Femur (tissue), 1 donor: ENCODE measurements at regions not wholly inside any gene's neighbourhood (a gene's known extent, or its start where the extent isn't known, plus 50 kb on each side); places are given as distances from the start of the nearest gene placed in this dataset.

Source experiments
- DNase-seq: peaks from one replicate; pipeline ENCODE4 v3.0.0-alpha.2; 2017

DNA sequence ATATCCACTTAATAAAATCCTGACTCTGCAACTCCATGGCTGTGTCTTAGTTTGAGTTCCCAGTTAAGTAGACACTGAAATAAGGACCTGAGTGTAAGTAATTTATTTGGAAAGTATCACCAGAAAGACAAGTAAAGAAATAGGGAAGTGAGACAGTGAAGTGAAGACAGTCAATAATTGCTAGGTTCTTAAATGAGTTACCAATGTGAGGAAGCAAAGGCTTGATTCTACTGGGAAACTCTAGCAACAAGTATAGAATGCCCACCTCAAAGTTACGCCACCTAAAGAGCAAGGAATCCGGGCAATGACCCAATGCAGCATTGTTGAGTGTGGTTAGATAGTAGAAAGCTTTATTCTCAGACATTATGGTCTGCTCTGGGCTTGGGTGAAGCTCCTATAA, 383.9 kb downstream of the TLR4 start:
- no peak for DNase-seq

DNA sequence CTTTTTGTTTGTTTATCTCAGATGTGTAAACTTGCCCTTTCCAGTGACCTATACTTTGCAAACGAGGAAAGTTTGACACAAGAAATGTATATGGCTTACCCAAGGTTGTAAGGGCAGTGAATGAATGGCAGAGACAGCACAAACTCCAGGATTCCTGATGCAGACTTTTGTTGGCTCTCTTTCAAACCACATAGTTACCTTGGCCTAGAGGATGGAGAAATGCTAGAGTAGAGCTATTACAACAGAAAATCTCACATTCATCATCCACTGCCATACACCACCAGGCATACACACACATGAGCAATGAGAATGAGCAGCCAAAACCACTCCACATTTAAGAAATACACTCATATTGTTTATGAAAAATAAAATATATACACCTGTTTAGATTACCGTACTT, 387.0 kb downstream of the TLR4 start:
- DNase-seq = no peak

DNA sequence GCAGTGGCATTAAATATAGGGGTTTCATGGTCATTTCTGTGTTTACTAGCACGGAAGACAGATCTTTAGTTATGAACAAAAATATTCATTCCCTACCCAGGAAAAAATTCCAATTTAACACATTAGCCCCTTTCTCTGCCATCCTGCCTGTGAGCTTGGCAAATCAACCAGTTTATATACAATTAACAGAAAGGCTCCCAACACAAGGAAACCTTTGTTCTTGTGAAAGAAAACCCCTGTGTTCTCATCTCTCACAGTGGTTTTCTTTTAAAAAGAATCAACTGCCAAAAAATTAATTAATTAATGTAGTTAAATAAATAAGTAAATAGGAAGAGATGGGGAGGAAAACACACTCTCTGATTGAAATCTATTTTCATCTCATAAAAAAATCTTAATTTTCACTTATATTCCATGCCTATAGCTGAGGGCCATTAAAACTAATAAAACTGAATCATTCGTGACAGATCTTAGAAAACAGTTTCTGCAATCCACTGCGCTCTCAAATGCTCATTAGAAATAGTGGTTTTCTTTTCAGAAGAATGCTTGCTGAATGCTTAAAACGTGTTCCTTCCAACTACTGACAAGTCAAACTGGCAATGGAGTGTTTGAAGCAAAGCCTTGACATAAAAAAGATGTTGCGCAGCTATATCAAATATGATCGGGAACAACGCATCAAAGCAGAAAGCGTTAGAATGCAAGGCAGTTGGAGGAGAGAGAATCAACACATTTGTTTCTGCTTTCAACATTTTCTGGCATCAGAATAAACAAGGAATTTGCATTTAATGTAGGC, 387.7 kb downstream of the TLR4 start:
- DNase-seq = no peak

DNA sequence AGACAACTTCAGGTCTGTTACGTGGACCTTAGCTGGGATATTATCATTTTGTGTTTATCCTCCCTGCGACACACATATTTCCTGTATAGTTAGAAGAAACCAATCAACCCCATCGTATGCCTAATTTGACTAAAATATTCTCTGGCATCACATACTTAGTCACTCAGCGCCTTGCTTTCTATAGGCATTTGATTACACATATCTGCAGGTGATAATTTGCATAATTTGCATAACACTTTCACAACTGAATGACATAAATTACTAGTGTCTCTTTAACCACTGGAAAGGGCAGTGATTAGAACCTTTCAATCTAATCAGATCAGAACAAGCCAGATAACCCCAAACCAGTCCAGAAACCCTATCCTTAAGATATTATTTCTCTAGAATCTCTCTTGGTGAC, 390.2 kb downstream of the TLR4 start:
- DNase-seq = no peak

DNA sequence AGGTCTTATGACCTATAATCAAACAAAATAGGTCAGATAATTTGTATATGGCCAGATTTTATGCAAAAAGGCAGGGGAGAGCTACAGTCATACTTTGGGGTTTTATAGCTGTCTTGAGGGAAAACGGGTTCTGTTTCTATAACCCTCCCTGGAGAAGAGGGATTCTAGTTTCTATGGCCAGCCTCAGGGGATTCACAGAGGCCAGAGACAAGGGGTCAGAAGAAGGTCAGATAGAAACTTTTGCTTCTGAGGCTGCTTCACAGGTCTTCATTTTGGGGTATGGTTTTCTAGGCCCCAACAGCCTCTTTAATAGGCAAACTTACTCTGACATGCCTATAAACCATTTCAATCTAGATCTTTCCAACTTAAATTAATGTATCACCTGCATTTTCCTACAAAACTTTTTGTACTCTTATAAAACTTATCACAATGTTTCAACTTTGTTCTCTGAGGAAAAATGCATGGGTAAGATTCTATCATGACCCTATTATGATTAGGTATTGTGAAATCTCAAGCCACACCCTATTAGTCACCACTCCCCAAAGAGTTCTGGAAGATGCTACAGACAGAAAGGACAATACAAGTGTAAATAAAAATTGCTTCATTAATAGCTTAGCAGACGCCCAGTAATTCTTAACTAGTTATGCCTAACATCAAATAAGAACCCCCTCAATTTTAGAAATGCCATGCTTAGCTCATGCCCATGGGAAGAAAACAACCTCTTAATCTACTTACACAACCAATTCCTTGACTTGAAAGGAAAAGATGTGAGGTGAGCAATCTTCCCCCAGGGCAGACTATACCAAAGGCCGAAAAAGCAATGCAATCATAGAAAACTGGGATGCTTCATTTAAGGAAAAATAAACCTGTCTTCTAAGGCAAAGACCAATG, 396.6 kb downstream of the TLR4 start:
- DNase-seq = no peak

DNA sequence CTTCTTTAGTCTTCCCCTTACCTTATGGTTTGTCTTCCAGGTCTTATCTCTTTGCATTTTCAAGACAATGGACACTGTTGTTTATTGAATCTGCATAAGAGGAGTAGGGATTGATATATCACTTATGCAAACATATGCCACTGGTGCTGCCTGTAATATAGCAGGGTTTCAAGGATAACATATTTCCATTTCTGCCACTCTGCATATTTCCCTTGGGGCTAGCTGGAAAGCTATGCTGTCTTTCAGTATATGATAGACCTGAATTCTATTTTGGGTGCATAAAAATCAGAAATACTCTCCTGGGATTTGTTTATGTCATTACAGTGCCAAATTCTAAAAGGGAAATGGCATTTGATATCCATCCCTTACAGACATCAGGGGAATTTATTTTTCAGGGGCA, 400.2 kb downstream of the TLR4 start:
- DNase-seq = no peak

DNA sequence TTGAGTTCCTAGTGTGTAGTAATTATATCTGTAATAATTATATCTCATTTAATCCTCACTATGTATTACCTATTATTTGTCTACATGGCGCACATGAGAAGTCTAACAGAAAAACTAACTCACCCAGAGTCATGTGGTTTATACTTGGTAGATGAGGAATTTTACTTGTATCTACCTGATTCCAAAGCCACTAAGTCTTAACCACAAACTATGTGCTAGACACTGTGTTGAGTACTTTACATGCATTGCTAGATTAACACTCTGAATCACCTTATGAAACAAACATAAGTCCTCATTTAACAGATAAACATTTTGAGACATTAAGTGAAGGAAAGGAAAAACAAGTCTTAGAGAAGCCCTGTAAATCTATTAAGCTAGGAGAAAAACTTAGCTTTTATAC, 404.8 kb downstream of the TLR4 start:
- DNase-seq = no peak

DNA sequence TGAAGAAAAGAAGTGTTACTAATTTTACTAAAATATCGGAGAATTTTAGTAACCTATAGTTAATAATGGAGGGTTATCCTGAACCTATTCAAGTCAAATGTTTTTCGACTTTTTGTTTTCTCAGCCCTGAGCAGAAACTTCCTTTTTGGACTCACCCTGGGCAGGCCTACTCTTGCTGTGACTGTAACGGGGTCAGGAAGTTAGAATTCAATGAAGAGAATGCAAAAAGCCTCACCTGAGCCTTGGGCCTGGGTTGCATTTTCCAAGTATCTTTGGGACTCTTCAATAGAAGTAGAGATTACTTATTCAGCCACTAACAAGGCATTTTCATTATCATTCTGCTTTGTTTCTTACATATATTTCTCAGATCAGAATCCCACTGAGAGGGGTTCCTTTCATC, 405.3 kb downstream of the TLR4 start:
- no peak for DNase-seq

DNA sequence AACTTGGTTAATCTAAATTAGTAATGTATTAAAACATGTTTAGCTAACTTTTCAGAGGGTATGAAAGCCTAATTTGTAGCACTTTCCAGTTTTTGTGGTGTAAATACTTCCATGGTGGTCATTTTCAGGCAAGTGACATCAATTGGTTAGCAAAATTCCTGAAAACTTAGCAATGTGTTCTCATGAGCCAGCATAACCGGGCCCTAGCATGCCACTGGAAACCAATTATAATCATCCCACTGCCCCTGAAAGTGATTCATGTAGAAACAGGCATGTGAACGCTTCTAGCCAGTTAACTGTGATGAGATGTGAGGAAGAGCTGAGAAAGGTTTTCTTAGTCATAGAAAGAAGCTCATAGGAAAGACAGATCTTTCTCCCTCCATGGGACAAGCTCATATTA, 417.2 kb downstream of the TLR4 start:
- no peak for DNase-seq

DNA sequence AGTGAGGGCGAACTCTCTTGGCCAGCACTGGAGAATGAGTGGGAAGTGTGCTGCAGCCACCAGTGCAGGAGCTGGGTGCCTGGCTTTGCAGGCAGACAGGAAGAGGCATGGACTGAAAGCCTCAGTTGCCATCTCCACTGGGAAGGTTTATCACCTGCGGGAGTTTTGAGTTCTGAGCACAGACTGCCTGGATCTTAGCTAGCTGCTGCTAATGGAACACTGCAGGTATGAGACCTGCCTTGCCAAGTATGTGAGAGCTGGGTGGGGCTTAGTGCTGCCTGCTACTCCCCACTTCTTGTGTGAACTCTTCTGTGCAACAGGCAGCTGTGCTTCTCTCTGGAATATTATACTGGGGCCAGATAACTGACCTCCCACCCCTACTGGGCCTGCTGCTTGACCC, 424.1 kb downstream of the TLR4 start:
- DNase-seq = no peak

DNA sequence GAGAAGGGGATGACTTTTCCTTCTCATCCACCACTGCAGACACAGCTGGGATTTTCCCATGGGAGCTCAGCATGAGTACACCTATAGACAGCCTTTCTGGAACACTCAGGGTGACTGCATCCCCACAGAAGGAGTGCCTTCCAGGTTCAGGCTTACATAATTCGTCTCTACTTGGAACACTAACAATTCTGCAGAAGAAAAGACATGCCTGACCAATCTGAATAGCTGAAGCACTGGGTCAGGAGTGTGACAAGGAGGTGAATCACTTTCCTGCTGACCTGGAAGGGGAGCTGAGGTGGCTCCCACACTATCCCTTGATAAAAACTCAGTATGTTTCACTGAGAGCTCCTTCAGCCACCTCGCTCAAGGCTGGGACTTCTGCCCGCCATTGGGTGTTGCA, 425.3 kb downstream of the TLR4 start:
- DNase-seq = no peak

DNA sequence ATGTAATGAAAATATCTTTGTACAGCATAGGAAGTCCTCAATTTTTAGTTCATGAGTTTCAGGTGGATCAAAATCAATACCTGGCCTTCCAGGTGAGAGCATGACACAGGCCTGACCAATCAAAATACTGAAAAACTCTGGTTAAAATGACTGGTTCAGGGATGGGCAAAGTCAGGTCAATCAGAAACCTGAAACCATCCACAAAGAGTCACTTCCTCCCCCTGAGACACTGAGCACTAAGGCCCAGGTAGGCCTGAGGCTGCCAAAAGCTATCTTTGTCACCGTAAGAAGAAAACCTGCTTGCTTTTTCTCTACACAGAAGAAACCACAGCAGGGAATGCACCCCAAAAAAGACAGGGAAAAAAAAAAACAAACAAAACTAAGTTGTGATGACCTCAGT, 444.8 kb downstream of the TLR4 start:
- DNase-seq = no peak

DNA sequence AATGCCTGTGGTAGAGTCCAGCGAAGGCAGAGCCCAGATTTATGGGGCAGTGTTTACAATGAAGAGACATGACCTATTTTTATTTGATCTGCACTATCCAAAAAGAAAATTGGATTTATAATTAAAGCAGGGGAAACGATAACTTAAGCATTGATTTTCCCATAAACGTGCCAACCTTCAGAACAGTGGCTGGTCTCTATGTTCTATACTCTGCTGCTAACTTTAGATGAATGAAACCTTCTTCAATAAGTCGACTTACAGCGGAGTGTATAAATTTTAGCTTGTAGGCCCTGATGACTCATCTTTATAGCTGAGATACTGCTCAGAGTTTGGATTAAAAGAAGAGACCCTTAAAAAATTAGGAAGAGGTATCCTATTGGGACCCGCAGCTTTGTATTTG, 452.6 kb downstream of the TLR4 start:
- no peak for DNase-seq

DNA sequence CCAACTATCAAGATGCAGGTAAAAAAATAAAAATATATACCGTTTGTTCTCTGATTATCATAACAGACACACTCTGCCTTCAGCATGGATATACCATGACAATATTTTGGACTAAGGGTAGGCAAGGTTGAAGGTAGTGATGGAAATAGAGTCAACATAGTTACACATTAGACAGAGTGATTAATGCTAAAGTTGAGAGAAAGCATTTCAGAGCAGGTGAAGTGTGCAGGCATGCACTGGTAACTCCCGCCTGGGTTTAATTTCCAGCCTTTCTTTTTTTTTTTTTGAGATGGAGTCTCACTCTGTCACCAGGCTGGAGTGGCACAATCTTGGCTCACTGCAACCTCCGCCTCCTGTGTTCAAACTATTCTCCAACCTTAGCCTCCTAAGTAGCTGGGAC, 458.5 kb downstream of the TLR4 start:
- no peak for DNase-seq

DNA sequence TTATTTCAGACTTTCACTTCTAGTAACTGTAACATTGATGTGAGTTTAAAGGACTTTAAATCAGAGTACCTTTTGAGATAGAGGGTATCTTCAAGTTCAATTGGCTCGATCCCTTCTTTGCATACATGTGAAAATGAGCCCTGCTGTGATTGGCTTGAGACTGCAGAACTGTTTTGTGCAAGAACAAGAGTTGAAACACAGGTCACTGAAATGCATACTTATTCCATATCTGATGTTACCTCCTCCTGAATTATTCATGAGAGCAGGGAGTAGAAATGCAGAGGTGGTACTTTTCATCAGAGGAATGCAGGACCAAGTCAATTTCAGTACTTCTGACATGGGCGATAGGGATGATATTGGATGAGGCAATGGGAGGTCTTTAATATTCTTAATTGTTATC, 459.5 kb downstream of the TLR4 start:
- DNase-seq = no peak

DNA sequence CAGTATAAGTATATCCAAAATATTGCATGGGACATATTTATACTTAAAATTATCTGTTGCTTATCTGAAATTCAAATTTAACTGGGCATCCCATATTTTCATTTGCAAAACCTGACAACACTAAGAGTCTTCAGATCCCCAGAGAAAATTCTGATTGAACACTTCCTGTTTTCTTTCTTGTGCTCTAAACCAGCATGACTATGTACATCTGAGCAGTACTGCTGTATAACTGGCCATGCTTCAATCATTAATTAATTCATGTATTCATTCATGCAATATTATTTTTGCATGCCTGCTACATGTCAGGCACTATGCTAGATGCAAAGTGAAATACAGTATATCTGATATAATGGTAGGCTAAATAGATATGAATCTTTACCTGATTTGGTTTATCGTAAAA, 461.2 kb downstream of the TLR4 start:
- no peak for DNase-seq

DNA sequence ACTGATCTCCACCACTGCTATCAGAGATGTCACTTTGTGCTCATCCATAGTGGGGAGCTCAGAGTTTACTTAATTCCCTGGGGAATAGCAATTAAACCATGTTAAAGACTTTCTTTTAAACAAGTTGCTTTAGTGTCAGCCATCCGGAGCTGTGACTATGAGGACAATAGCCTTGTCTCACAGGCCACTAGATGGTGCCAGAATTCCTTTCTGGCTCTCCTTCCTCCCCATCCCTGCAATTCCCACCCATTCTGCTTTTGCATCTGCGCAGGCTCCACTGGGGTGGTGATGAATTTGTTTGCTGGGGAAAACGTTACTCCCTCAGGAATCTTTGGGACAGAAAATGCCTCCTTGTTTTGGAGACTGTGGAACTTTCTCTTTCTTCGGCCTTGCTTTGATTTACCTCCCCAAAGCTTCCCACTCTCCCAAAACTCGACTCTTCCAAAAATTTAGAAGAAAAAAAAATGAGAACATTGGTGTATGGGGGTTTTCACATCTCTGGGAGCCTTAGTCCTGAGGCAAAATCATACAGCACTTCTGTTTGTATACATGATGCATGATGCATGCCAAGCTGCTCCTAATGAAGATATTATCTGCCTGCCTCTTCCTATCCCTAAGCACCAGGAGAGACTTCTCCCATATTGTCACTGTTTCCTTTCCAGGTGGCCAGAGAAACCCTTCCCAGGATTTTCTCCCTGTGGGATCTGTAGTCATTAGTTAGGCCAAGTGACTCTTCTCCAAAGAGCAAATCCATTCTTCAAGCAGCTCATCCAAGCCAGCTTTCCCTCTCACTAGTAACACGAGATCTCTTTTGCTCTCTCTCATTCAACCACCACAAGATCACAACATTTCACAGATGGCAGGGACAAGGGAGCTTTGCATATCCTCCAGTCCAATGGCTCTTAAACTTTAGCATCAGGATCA, 466.1 kb downstream of the TLR4 start:
- DNase-seq = peak; percentile 44

DNA sequence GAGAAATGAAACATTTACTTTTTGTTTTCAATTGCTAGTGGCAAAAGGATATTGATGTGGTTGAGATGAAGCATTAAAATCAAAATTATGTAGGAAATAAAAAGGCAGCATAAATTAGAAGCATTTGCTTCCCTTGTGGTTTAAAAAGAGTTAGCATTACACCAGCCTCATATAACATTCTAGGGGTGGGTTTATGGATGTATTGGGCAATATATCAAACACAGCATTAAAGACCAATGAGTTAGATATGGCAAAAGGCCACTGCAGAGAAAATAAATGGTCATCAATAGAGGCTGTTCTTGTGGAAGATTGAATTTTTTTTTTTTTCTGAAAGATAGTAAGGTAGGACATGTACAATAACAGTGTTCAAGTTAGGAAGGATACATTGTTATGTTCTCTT, 473.0 kb downstream of the TLR4 start:
- DNase-seq = no peak

DNA sequence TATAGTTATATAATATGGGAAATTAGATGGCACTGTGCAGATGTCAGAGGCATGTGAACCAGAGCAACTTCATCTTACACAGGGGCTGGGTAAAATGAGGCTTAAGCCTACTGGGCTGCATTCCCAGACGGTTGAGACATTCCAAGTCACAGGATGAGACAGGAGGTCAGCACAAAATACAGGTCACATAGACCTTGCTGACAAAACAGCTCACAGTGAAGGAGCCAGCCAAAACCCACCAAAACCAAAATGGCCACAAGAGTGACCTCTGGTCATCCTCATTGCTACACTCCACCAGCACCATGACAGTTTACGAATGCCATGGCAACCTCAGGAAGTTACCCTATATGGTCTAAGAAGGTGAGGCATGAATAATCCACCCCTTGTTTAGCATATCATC, 479.4 kb downstream of the TLR4 start:
- no peak for DNase-seq

DNA sequence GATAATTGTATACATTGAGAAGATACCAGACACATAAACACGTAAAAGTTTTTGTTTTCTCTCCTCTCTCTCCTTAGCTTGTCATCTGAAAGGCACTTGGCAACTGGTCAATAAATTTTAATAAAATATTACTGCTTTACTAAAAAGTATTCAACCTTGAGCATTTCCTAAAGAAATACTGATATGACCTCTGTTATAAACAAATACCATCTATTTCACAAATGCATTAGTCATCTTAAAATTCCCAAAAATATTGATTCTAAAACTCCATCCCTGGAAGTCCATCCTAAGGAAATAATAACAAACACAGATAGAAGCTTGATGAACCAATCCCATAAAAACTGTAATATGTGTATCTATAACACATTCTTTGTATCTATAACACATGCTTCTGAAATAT, 483.2 kb downstream of the TLR4 start:
- DNase-seq = no peak

DNA sequence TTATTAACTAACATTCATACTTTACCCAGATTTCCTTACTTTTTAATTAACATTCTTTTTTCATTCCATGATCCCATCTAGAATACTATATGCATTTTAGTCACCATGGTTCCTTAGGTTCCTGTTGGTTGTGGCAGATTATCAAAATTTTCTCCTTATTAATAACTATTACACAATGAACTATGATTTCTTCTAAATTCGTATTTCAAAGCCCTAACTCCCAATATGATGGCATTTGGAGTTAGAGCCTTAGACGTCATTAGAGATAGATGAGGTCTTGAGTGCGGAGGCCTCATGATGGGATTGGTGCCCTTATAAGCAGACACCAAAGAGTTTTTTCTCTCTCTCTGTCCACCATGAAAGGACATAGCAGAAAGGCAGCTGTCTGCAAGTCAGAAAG, 485.4 kb downstream of the TLR4 start:
- no peak for DNase-seq

DNA sequence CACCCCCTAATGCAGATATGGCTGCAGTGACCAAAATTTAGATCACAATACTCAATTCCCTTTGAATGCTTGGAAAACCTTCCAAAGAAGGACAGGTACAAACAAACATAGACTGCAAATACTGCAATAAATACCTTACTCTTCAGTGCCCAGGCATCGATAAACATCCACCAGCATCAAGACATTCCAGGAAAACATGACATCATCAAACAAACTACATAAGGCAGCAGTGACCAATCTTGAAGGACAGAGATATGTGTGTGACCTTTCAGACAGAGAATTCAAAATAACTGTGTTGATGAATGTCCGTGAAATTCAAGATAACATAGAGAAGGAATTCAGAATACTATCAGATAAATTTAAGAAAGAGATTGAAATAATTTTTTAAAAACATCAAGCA, 488.6 kb downstream of the TLR4 start:
- no peak for DNase-seq

DNA sequence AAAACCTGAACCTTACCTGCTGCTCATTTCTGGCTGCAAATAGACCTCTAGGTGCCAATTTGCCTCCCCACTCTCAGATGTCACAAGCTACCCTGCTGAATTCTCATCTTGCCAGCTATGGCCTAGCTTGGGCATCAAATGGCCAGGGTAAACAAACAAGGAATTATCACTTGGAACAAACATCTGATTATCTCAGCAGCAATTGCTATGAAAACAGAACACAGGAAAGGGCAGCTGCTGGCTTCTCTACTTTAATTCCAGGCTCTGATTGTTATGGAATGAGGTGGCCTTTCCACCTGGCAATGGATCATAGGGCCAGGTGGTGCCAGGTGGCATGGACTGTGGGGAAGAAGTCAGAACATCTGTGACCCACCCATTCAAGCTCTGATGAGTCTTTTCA, 505.1 kb downstream of the TLR4 start:
- DNase-seq = no peak
